ENCODE measurements at regions not wholly inside any gene's neighbourhood (a gene's known extent, or its start where the extent isn't known, plus 50 kb on each side); places are given as distances from the start of the nearest gene placed in this dataset.

DNA sequence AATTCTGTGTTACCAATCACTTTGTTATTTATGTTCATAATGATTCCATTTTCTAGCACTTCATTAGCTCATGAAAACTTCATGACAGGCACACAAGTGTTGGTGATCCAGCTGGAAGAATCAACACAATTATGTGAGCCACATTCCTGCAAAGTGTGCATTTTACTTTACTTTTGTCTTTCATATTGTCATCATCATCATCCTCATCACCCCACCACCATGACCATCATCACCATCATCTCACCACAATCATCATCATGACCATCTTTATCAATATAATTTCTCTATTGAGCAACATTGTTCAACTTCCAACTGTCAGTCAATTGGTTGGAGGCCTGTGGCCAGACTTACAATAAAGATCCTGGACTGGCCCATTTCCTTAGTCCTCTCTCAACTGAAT lies 159.4 kb upstream of the PRSS16 start:
- Histone ChIP-seq H4K20me1 (ENCODE audit: insufficient read depth) (no peaks in the 10 kb centered on the region), H3K9me3 (ENCODE audit: low read length) (no peaks in the 10 kb centered on the region), H3F3A (ENCODE audit: insufficient read depth, low read length, poor library complexity, severe bottlenecking) (no peaks in the 10 kb centered on the region), H3K27me3 (ENCODE audit: insufficient read depth, low read depth, low read length) (peaks cover 27% of the 10 kb centered on the region), H3K4me2 (ENCODE audit: low read length) (no peak overlapping the region), H2AFZ (ENCODE audit: low read depth, low read length) (no peak overlapping the region), H3K9ac (ENCODE audit: low read length) (no peak overlapping the region), H3K79me2 (replicated peaks; ENCODE audit: insufficient read depth, low read length) (no peaks in the 10 kb centered on the region), H3K4me3 (ENCODE audit: low read length) (no peak overlapping the region), H3K27ac (ENCODE audit: low read length) (no peak overlapping the region), H3K36me3 (ENCODE audit: insufficient read depth, low read length) (no peaks in the 10 kb centered on the region), H3K9me2 (ENCODE audit: insufficient read depth, low read length) (no peaks in the 10 kb centered on the region)
- TF ChIP-seq, protein P1, sequence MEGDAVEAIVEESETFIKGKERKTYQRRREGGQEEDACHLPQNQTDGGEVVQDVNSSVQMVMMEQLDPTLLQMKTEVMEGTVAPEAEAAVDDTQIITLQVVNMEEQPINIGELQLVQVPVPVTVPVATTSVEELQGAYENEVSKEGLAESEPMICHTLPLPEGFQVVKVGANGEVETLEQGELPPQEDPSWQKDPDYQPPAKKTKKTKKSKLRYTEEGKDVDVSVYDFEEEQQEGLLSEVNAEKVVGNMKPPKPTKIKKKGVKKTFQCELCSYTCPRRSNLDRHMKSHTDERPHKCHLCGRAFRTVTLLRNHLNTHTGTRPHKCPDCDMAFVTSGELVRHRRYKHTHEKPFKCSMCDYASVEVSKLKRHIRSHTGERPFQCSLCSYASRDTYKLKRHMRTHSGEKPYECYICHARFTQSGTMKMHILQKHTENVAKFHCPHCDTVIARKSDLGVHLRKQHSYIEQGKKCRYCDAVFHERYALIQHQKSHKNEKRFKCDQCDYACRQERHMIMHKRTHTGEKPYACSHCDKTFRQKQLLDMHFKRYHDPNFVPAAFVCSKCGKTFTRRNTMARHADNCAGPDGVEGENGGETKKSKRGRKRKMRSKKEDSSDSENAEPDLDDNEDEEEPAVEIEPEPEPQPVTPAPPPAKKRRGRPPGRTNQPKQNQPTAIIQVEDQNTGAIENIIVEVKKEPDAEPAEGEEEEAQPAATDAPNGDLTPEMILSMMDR (IDR thresholded peaks at IDR 0.05; ENCODE audit: poor library complexity, severe bottlenecking) = no peak
- TF ChIP-seq RAD21 (conservative IDR thresholded peaks at IDR 0.05) (no peak), SMC3 (conservative IDR thresholded peaks at IDR 0.05; ENCODE audit: poor library complexity) (no peak), POLR2AphosphoS5 (IDR thresholded peaks at IDR 0.05) (no peak), EP300 (conservative IDR thresholded peaks at IDR 0.05; ENCODE audit: poor library complexity, severe bottlenecking) (no peak), EZH2 (IDR thresholded peaks at IDR 0.05; ENCODE audit: borderline replicate concordance, insufficient read depth, low read length, poor library complexity, severe bottlenecking) (no peak)
- TF ChIP-seq, protein P2, sequence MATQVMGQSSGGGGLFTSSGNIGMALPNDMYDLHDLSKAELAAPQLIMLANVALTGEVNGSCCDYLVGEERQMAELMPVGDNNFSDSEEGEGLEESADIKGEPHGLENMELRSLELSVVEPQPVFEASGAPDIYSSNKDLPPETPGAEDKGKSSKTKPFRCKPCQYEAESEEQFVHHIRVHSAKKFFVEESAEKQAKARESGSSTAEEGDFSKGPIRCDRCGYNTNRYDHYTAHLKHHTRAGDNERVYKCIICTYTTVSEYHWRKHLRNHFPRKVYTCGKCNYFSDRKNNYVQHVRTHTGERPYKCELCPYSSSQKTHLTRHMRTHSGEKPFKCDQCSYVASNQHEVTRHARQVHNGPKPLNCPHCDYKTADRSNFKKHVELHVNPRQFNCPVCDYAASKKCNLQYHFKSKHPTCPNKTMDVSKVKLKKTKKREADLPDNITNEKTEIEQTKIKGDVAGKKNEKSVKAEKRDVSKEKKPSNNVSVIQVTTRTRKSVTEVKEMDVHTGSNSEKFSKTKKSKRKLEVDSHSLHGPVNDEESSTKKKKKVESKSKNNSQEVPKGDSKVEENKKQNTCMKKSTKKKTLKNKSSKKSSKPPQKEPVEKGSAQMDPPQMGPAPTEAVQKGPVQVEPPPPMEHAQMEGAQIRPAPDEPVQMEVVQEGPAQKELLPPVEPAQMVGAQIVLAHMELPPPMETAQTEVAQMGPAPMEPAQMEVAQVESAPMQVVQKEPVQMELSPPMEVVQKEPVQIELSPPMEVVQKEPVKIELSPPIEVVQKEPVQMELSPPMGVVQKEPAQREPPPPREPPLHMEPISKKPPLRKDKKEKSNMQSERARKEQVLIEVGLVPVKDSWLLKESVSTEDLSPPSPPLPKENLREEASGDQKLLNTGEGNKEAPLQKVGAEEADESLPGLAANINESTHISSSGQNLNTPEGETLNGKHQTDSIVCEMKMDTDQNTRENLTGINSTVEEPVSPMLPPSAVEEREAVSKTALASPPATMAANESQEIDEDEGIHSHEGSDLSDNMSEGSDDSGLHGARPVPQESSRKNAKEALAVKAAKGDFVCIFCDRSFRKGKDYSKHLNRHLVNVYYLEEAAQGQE (IDR thresholded peaks at IDR 0.05; ENCODE audit: borderline replicate concordance) = no peak

DNA sequence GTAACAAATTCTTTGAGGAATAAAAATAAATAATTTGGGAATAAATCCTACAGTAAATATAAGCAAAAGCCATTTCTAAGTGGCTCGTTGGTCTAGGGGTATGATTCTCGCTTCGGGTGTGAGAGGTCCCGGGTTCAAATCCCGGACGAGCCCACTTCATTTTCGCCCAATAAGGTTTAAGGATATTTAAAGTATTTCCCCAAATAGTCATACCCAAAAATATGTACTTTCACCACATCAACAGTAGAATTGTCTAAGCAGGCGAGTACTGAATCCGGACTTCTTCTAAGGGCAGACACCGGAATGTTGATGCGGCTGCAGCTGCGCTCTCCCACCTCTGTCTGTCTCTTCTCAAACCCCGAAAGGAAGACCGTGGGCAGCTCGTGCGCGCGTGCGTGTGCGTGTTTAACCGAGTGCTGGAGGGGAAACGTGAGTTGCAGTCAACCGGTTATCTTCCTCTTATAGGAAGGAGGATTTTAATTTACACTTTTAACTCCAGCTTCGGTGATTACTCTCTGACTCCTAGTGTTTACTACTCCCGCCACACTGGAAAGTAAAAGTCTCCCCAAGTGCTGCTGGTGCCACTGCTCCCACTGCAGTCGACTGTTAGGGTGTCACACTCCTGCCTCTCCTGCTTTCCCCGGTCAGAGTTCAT lies 155.7 kb upstream of the PRSS16 start:
- peak overlapping the region; percentile 65 for H3K4me3 ChIP-seq (ENCODE audit: low read length)
- H3K79me2 ChIP-seq (replicated peaks; ENCODE audit: insufficient read depth, low read length) = no peaks in the 10 kb centered on the region
- H3K9me3 ChIP-seq (ENCODE audit: low read length) = no peaks in the 10 kb centered on the region
- no peak overlapping the region for H3K4me2 ChIP-seq (ENCODE audit: low read length)
- H3F3A ChIP-seq (ENCODE audit: insufficient read depth, low read length, poor library complexity, severe bottlenecking) = no peaks in the 10 kb centered on the region
- TF ChIP-seq TAF1 (IDR thresholded peaks at IDR 0.05; ENCODE audit: low read depth) = no peak
- no peak for TF ChIP-seq SMC3 (conservative IDR thresholded peaks at IDR 0.05; ENCODE audit: poor library complexity)
- TF ChIP-seq, protein P2 (IDR thresholded peaks at IDR 0.05; ENCODE audit: borderline replicate concordance) = no peak
- TF ChIP-seq EZH2 (IDR thresholded peaks at IDR 0.05; ENCODE audit: borderline replicate concordance, insufficient read depth, low read length, poor library complexity, severe bottlenecking) = no peak
- TF ChIP-seq RAD21 (conservative IDR thresholded peaks at IDR 0.05) = no peak
- no peak for TF ChIP-seq POLR2AphosphoS5 (IDR thresholded peaks at IDR 0.05)
- TF ChIP-seq, protein P1 (IDR thresholded peaks at IDR 0.05; ENCODE audit: poor library complexity, severe bottlenecking) = no peak
- TF ChIP-seq EP300 (conservative IDR thresholded peaks at IDR 0.05; ENCODE audit: poor library complexity, severe bottlenecking) = no peak
- TF ChIP-seq MXI1 (conservative IDR thresholded peaks at IDR 0.05; ENCODE audit: poor library complexity, severe bottlenecking) = no peak
- no peak overlapping the region for H2AFZ ChIP-seq (ENCODE audit: low read depth, low read length)
- no peaks in the 10 kb centered on the region for H4K20me1 ChIP-seq (ENCODE audit: insufficient read depth)
- peaks cover 64% of the 10 kb centered on the region for H3K27me3 ChIP-seq (ENCODE audit: insufficient read depth, low read depth, low read length)
- H3K9me2 ChIP-seq (ENCODE audit: insufficient read depth, low read length) = no peaks in the 10 kb centered on the region
- no peak overlapping the region for H3K9ac ChIP-seq (ENCODE audit: low read length)
- H3K36me3 ChIP-seq (ENCODE audit: insufficient read depth, low read length) = no peaks in the 10 kb centered on the region
- no peak overlapping the region for H3K27ac ChIP-seq (ENCODE audit: low read length)
